ENCODE measurements at regions not wholly inside any gene's neighbourhood (a gene's known extent, or its start where the extent isn't known, plus 50 kb on each side); places are given as distances from the start of the nearest gene placed in this dataset.

GRCh38 chr3:137285924-137286323 lies 328.1 kb downstream of the IL20RB start:
- ATAC-seq = no peak
- Histone ChIP-seq H3K27ac (no peak overlapping the region), H3K27me3 (no peaks in the 10 kb centered on the region), H3K36me3 (no peaks in the 10 kb centered on the region), H3K9me3 (peaks cover 0 to 8% (median 0%) of the 10 kb centered on the region in 12 donors), H3K4me1 (no peaks in the 10 kb centered on the region), H3K4me3 (no peak overlapping the region)
- no peak for TF ChIP-seq POLR2A (IDR thresholded peaks at IDR 0.05)
- TF ChIP-seq CTCF (IDR thresholded peaks at IDR 0.05) = no peak
- 85 to 92% (median 85%) methylated on average over 2 of the region's 2 CpGs for WGBS, 4 donors
- intact Hi-C loops (cut with DNase I) = no loop called here
- no peak for DNase-seq

GRCh38 chr3:137293086-137293485 lies 335.3 kb downstream of the IL20RB start:
- TF ChIP-seq POLR2A (IDR thresholded peaks at IDR 0.05) (no peak), CTCF (IDR thresholded peaks at IDR 0.05) (no peak)
- no peaks in the 10 kb centered on the region for H3K36me3 ChIP-seq
- no peak for ATAC-seq
- H3K4me1 ChIP-seq = no peaks in the 10 kb centered on the region
- WGBS, 4 donors = 42 to 59% (median 45%) methylated on average over 1 of the region's 1 CpG
- DNase-seq = no peak
- no peaks in the 10 kb centered on the region for H3K9me3 ChIP-seq
- H3K27me3 ChIP-seq = peaks cover 0 to 5% (median 0%) of the 10 kb centered on the region in 9 donors
- H3K27ac ChIP-seq = no peak overlapping the region
- no peak overlapping the region for H3K4me3 ChIP-seq
- intact Hi-C loops (cut with DNase I) = no loop called here

GRCh38 chr3:137294139-137294538 lies 336.4 kb downstream of the IL20RB start:
- no peak for TF ChIP-seq POLR2A (IDR thresholded peaks at IDR 0.05)
- TF ChIP-seq CTCF (IDR thresholded peaks at IDR 0.05) = no peak
- ATAC-seq (no peak), DNase-seq (no peak)
- H3K27me3 ChIP-seq = peaks cover 0 to 5% (median 0%) of the 10 kb centered on the region in 9 donors
- intact Hi-C loops (cut with DNase I) = no loop called here
- no peak overlapping the region for H3K4me3 ChIP-seq
- WGBS, 4 donors = 76 to 84% (median 78%) methylated on average over 5 of the region's 5 CpGs
- no peaks in the 10 kb centered on the region for H3K36me3 ChIP-seq
- no peaks in the 10 kb centered on the region for H3K4me1 ChIP-seq
- no peaks in the 10 kb centered on the region for H3K9me3 ChIP-seq
- H3K27ac ChIP-seq = no peak overlapping the region

- DNase-seq (no peak), ATAC-seq (no peak)
- 54 to 76% (median 56%) methylated on average over 1 of the region's 1 CpG for WGBS, 4 donors
- intact Hi-C loops (cut with DNase I) = no loop called here
- Histone ChIP-seq H3K9me3 (no peaks in the 10 kb centered on the region), H3K27ac (no peak overlapping the region), H3K4me1 (no peaks in the 10 kb centered on the region), H3K27me3 (peaks cover 0 to 5% (median 0%) of the 10 kb centered on the region in 9 donors), H3K4me3 (no peak overlapping the region), H3K36me3 (no peaks in the 10 kb centered on the region)
- TF ChIP-seq POLR2A (IDR thresholded peaks at IDR 0.05) (no peak), CTCF (IDR thresholded peaks at IDR 0.05) (no peak)
These were observed 337.1 kb downstream of the IL20RB start for GRCh38 chr3:137294839-137295238.
